K562 (cell line): ENCODE measurements at regions not wholly inside any gene's neighbourhood (a gene's known extent, or its start where the extent isn't known, plus 50 kb on each side); places are given as distances from the start of the nearest gene placed in this dataset.

Source experiments
- ATAC-seq: fragments of 200-7000 bp; cut with Tn5 transposase; 3 replicates; pipeline ENCODE4 v1.9.1; 2020; ENCODE audit warnings: moderate library complexity
- BruUV-seq: library from RNA; stranded (reverse); fragments of 400-500 nt; replicated peaks from 2 replicates; lab custom pipeline; 2021; lab: Mats Ljungman, UMichigan
- CTCF ChIA-PET: fragments of 300-600 bp; formaldehyde crosslinking; extraction: SDS; loops from one replicate; lab custom pipeline; 2021; ENCODE audit warnings: low intra/inter-chr PET ratio; lab: Yijun Ruan, JAX
- POLR2A ChIA-PET: fragments of 300-600, 350-650 bp; sonication (Branson Sonifier 250); formaldehyde crosslinking; extraction: SDS; loops from one replicate; lab custom pipeline; 2021; ENCODE audit warnings: antibody characterized with exemption, inconsistent platforms; lab: Yijun Ruan, JAX
- DNase-seq, 4 experiments: peaks; one replicate each; pipeline versions ENCODE4 v3.0.0 to v3.0.0-alpha.2; 2011 to 2018; ENCODE audit warnings: low spot score in 3 of 4, mixed read lengths in 3 of 4; ENCODE audit errors: extremely low read depth in 1 of 4
- FAIRE-seq: peaks from 2 replicates; lab custom pipeline; 2011; peaks lifted over from hg19 to GRCh38; lab: Jason Lieb, UNC
- H2AFZ ChIP-seq: 2 replicates; pipeline ENCODE4 v1.6.0; 2011; ENCODE audit warnings: low read depth, low read length, control low read depth, inconsistent platforms
- H3K27ac ChIP-seq: fragments of 200-600 bp; 3 replicates; pipeline ENCODE4 v1.8.0; 2011; ENCODE audit warnings: low read depth, mild to moderate bottlenecking, control low read depth, inconsistent platforms, low read length, moderate library complexity, mixed read lengths; ENCODE audit errors: extremely low read depth
- H3K27me3 ChIP-seq, 2 experiments: fragments of 300-600 bp in 1 of 2; 2 replicates in 1 of 2; 3 replicates in 1 of 2; pipeline versions ENCODE4 v1.6.0 to v1.8.0; 2011; ENCODE audit warnings: inconsistent platforms in 2 of 2, low read length in 2 of 2, mild to moderate bottlenecking in 1 of 2, mixed read lengths in 1 of 2, moderate library complexity in 1 of 2; ENCODE audit not compliant: control insufficient read depth in 2 of 2, insufficient read depth in 2 of 2
- H3K36me3 ChIP-seq: fragments of 300-600 bp; 3 replicates; pipeline ENCODE4 v1.8.0; 2011; ENCODE audit warnings: mild to moderate bottlenecking, low read length, inconsistent platforms; ENCODE audit not compliant: control insufficient read depth, insufficient read depth
- H3K4me1 ChIP-seq, 2 experiments: fragments of 200-600 bp in 1 of 2; replicated peaks in 1 of 2; 2 replicates in 1 of 2; 3 replicates in 1 of 2; pipeline versions ENCODE4 v1.5.1 to v1.8.0; 2011; ENCODE audit warnings: inconsistent platforms in 2 of 2, low read length in 2 of 2, mild to moderate bottlenecking in 1 of 2, mixed read lengths in 1 of 2, moderate library complexity in 1 of 2; ENCODE audit not compliant: control insufficient read depth in 2 of 2, insufficient read depth in 2 of 2
- H3K4me2 ChIP-seq: 2 replicates; pipeline ENCODE4 v1.6.1; 2011; ENCODE audit warnings: low read length, control low read depth, inconsistent platforms, mixed read lengths; ENCODE audit not compliant: insufficient read depth
- H3K4me3 ChIP-seq: fragments of 200-600 bp; sonication (generic), shearing (Covaris generic); 2 replicates; pipeline ENCODE4 v1.5.1; 2016; ENCODE audit warnings: control low read depth, inconsistent platforms
- H3K79me2 ChIP-seq: fragments of 200-600 bp; 3 replicates; pipeline ENCODE4 v1.8.0; 2011; ENCODE audit warnings: low read length, inconsistent platforms; ENCODE audit not compliant: control insufficient read depth, insufficient read depth
- H3K9ac ChIP-seq, 2 experiments: 2 replicates each; pipeline versions ENCODE4 v1.6.0 to v1.6.1; 2011; ENCODE audit warnings: low read depth in 2 of 2, low read length in 2 of 2, control low read depth in 1 of 2, inconsistent platforms in 1 of 2, mild to moderate bottlenecking in 1 of 2, mixed read lengths in 1 of 2; ENCODE audit not compliant: insufficient read depth in 1 of 2
- H3K9me1 ChIP-seq: one replicate; pipeline ENCODE4 v1.6.0; 2011; ENCODE audit warnings: inconsistent platforms, mild to moderate bottlenecking, low read length, moderate library complexity; ENCODE audit not compliant: control insufficient read depth, insufficient read depth
- H3K9me3 ChIP-seq: replicated peaks from 2 replicates; pipeline ENCODE4 v1.5.1; 2011; ENCODE audit warnings: low read depth, low read length, inconsistent platforms; ENCODE audit not compliant: control insufficient read depth, insufficient read depth
- H4K20me1 ChIP-seq: replicated peaks from 2 replicates; pipeline ENCODE4 v1.6.1; 2011; ENCODE audit warnings: low read length, inconsistent platforms, mixed read lengths; ENCODE audit not compliant: control insufficient read depth, insufficient read depth
- CEBPG ChIP-seq, 3 experiments: fragments of 200-800 bp in 1 of 3; sonication (Bioruptor generic) in 1 of 3; sonication (generic) in 1 of 3; formaldehyde crosslinking in 1 of 3; IDR thresholded peaks in 2 of 3; conservative IDR thresholded peaks in 1 of 3; 2 replicates each; pipeline versions ENCODE4 v1.6.1 to v1.8.0; 2016 to 2022; ENCODE audit warnings: missing compliant biosample characterization in 2 of 3, missing genetic modification characterization in 2 of 3, mild to moderate bottlenecking in 1 of 3, missing genetic modification reagents in 1 of 3
- DACH1 ChIP-seq: fragments of 450-650 bp; IDR thresholded peaks from 2 replicates; pipeline ENCODE4 v1.6.1; 2018; ENCODE audit not compliant: partially characterized antibody
- FOXM1 ChIP-seq, 2 experiments: fragments of 450-650 bp in 1 of 2; sonication (generic) in 1 of 2; formaldehyde crosslinking in 1 of 2; IDR thresholded peaks; 2 replicates each; pipeline versions ENCODE4 v1.6.1 to v1.9.0; 2017 to 2022; ENCODE audit warnings: low read depth in 2 of 2, mild to moderate bottlenecking in 2 of 2, missing genetic modification reagents in 1 of 2, moderate library complexity in 1 of 2
- NONO ChIP-seq, 2 experiments: fragments of 200-400 bp in 1 of 2; fragments of 450-650 bp in 1 of 2; formaldehyde crosslinking in 1 of 2; IDR thresholded peaks; 2 replicates each; pipeline ENCODE4 v1.6.1; 2017; ENCODE audit warnings: low read depth in 2 of 2, mild to moderate bottlenecking in 2 of 2, moderate library complexity in 2 of 2, low read length in 1 of 2
- PHF8 ChIP-seq: fragments of 200-600 bp; sonication (generic); IDR thresholded peaks from 2 replicates; pipeline ENCODE4 v1.6.1; 2012; ENCODE audit warnings: mixed run types, mild to moderate bottlenecking, inconsistent platforms, low read length, moderate library complexity, borderline replicate concordance
- PHTF2 ChIP-seq: fragments of 250-450 bp; sonication (Bioruptor Pico); IDR thresholded peaks from 2 replicates; pipeline ENCODE4 v1.5.0; 2021; ENCODE audit warnings: mild to moderate bottlenecking
- POLR2G ChIP-seq: fragments of 200-400 bp; formaldehyde crosslinking; IDR thresholded peaks from 2 replicates; pipeline ENCODE4 v1.6.1; 2017; ENCODE audit warnings: low read depth, mild to moderate bottlenecking, antibody characterized with exemption, low read length, moderate library complexity
- RBM25 ChIP-seq: fragments of 200-400 bp; formaldehyde crosslinking; IDR thresholded peaks from 2 replicates; pipeline ENCODE4 v1.6.1; 2018; ENCODE audit warnings: low read length, low read depth, moderate library complexity; ENCODE audit not compliant: severe bottlenecking
- RFX5 ChIP-seq: IDR thresholded peaks from 2 replicates; pipeline ENCODE4 v1.6.1; 2011; ENCODE audit warnings: low read depth, mild to moderate bottlenecking, improper control_type of control experiment, low read length
- SAP30 ChIP-seq: fragments of 200-600 bp; sonication (generic); IDR thresholded peaks from 2 replicates; pipeline ENCODE4 v1.6.1; 2012; ENCODE audit warnings: borderline replicate concordance, low read depth, mild to moderate bottlenecking, moderate library complexity, low read length, control low read depth, inconsistent platforms; ENCODE audit not compliant: insufficient read depth, poor library complexity, severe bottlenecking
- TARDBP ChIP-seq: fragments of 450-650 bp; IDR thresholded peaks from 2 replicates; pipeline ENCODE4 v1.6.1; 2016
- ZNF3 ChIP-seq: fragments of 250-450 bp; sonication (Bioruptor Pico); IDR thresholded peaks from 2 replicates; pipeline ENCODE4 v1.5.0; 2021; ENCODE audit warnings: mild to moderate bottlenecking, moderate library complexity
- ZNF778 ChIP-seq: fragments of 450-650 bp; formaldehyde crosslinking; IDR thresholded peaks from 2 replicates; pipeline ENCODE4 v1.4.0; 2020; ENCODE audit warnings: mild to moderate bottlenecking, moderate library complexity
- WGBS: fragments of 100-300 bp; shearing (Covaris generic); methylation state at CpG from one replicate; pipeline ENCODE4 v1.1.6; 2016; ENCODE audit warnings: low coverage, mixed read lengths; ENCODE audit not compliant: insufficient coverage; ENCODE audit errors: missing lambda C conversion rate; 5-methylcytosine and 5-hydroxymethylcytosine counted together
- in situ Hi-C: fragments of 300-500 bp; cut with MboI; formaldehyde crosslinking; loops from 4 replicates; pipeline ENCODE4 v1.15.0; 2018; ENCODE audit warnings: inconsistent platforms, mixed read lengths
- intact Hi-C: fragments of 100-400 bp; cut with micrococcal nuclease; formaldehyde crosslinking; loops from 2 replicates; pipeline ENCODE4 v1.14.2; 2022
- TF ChIP-seq, protein P1 (sequence below): fragments of 450-650 bp; IDR thresholded peaks from 2 replicates; pipeline ENCODE4 v1.6.1; 2017; ENCODE audit warnings: mild to moderate bottlenecking, moderate library complexity
- TF ChIP-seq, protein P2 (sequence below): fragments of 450-650 bp; IDR thresholded peaks from 2 replicates; pipeline ENCODE4 v1.6.1; 2017; ENCODE audit warnings: antibody characterized with exemption, mild to moderate bottlenecking

DNA sequence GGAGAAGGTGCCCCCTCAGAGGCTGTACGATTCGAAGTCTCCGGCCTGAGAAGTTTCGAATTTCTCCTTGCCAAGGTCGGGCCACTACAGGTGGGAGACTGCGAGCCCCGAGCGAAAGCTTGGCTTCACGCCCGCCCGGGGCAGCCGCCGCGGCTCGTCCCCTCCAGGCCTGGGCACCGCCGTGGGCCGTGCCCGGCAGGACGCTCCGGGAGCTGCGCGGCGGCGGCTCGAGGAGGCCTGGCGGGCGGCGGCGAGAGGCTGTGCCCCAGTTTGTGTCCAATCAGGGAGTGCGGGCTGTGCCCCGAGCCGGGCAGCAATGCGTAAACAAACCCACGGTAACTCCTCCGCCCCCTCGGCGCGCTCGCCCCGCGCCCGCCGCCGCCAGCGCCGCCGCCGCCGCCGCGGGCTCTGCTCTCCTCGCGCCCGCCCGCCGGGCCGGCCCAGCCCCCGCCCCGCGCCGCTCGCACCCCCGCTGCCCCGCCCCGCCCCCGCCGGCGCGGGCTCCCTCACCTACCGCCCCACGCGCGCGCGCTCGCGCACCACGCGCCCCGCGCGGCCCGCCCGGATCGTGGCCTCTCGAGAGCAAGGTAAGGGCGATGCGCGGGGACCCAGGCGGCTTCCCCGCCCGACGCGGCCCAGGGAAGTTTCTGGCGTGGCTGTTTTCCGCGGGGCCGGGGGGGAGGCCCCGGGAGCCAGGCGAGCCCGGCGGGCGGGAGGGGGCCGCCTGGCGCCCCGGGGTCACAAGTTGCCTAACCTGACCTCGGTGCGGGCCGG is 57.8 kb upstream of the PCGF5 start:
- no TSS peak for BruUV-seq
- Histone ChIP-seq H4K20me1 (peaks cover 7% of the 10 kb centered on the region), H3K9me1 (no peaks in the 10 kb centered on the region), H3K4me3 (peak overlapping the region; percentile 78), H3K9ac (peak overlapping the region; percentile 78 to 96), H3K27ac (peak overlapping the region; percentile 81), H3K4me2 (peak overlapping the region; percentile 78), H3K36me3 (no peaks in the 10 kb centered on the region), H2AFZ (peak overlapping the region; percentile 92), H3K9me3 (no peaks in the 10 kb centered on the region), H3K4me1 (peaks cover 8 to 16% of the 10 kb centered on the region in 2 experiments; a peak in 4 of 5 replicates), H3K79me2 (peaks cover 44% of the 10 kb centered on the region), H3K27me3 (no peaks in the 10 kb centered on the region)
- whole genome bisulfite sequencing = 2% methylated on average over 9 of the region's 110 CpGs
- intact Hi-C loops (loop anchor here (5.0 kb wide), 3 partner anchors 60 to 85 kb away; partner anchors contain the start of gene PCGF5), in situ Hi-C loops (no loop called here)
- DNase-seq (peak; percentile 57 to 77 (median 72)), FAIRE-seq (no peak), ATAC-seq (peak; percentile 67)
- POLR2A ChIA-PET = interaction anchor here (0.7 to 1.5 kb wide), 6 partner anchors 11 to 74 kb away, joined by 3 to 8 read pairs (median 4); no protein-coding TSS in a partner anchor
- CTCF ChIA-PET = no interaction called here
- TF ChIP-seq RBM25 = no peak
- no peak for TF ChIP-seq RFX5
- TF ChIP-seq FOXM1 (IDR thresholded peaks at IDR 0.05; ENCODE audit: low read depth) = no peak
- TF ChIP-seq FOXM1 (CRISPR knock-in tag; IDR thresholded peaks at IDR 0.05; ENCODE audit: low read depth) = no peak
- TF ChIP-seq CEBPG (CRISPR knock-in tag; IDR thresholded peaks at IDR 0.05) = no peak
- peak in 1 of 2 experiments; percentile 65; a peak in 2 of 4 replicates for TF ChIP-seq CEBPG (tag; conservative IDR thresholded peaks at IDR 0.05 in 1 of 2, IDR thresholded peaks at IDR 0.05 in 1 of 2)
- no peak for TF ChIP-seq PHTF2
- TF ChIP-seq, protein P1, sequence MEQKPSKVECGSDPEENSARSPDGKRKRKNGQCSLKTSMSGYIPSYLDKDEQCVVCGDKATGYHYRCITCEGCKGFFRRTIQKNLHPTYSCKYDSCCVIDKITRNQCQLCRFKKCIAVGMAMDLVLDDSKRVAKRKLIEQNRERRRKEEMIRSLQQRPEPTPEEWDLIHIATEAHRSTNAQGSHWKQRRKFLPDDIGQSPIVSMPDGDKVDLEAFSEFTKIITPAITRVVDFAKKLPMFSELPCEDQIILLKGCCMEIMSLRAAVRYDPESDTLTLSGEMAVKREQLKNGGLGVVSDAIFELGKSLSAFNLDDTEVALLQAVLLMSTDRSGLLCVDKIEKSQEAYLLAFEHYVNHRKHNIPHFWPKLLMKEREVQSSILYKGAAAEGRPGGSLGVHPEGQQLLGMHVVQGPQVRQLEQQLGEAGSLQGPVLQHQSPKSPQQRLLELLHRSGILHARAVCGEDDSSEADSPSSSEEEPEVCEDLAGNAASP = no peak
- TF ChIP-seq SAP30 = peak; percentile 30
- peak in 1 of 2 experiments; percentile 38; a peak in 1 of 4 replicates for TF ChIP-seq NONO (IDR thresholded peaks at IDR 0.05; ENCODE audit: low read depth in 2 of 2, low read length in 1 of 2)
- TF ChIP-seq PHF8 = peak; percentile 69; the same call in 1 of the 2 replicates
- no peak for TF ChIP-seq ZNF778
- peak; percentile 72 for TF ChIP-seq POLR2G
- no peak for TF ChIP-seq TARDBP
- no peak for TF ChIP-seq DACH1
- TF ChIP-seq, protein P2, sequence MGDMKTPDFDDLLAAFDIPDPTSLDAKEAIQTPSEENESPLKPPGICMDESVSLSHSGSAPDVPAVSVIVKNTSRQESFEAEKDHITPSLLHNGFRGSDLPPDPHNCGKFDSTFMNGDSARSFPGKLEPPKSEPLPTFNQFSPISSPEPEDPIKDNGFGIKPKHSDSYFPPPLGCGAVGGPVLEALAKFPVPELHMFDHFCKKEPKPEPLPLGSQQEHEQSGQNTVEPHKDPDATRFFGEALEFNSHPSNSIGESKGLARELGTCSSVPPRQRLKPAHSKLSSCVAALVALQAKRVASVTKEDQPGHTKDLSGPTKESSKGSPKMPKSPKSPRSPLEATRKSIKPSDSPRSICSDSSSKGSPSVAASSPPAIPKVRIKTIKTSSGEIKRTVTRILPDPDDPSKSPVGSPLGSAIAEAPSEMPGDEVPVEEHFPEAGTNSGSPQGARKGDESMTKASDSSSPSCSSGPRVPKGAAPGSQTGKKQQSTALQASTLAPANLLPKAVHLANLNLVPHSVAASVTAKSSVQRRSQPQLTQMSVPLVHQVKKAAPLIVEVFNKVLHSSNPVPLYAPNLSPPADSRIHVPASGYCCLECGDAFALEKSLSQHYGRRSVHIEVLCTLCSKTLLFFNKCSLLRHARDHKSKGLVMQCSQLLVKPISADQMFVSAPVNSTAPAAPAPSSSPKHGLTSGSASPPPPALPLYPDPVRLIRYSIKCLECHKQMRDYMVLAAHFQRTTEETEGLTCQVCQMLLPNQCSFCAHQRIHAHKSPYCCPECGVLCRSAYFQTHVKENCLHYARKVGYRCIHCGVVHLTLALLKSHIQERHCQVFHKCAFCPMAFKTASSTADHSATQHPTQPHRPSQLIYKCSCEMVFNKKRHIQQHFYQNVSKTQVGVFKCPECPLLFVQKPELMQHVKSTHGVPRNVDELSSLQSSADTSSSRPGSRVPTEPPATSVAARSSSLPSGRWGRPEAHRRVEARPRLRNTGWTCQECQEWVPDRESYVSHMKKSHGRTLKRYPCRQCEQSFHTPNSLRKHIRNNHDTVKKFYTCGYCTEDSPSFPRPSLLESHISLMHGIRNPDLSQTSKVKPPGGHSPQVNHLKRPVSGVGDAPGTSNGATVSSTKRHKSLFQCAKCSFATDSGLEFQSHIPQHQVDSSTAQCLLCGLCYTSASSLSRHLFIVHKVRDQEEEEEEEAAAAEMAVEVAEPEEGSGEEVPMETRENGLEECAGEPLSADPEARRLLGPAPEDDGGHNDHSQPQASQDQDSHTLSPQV = 0 out of 2 replicates have a peak, but pooled peaks have one; percentile 29
- no peak for TF ChIP-seq ZNF3 (CRISPR knock-in tag)
